VCaP (cell line): ENCODE measurements at regions not wholly inside any gene's neighbourhood (a gene's known extent, or its start where the extent isn't known, plus 50 kb on each side); places are given as distances from the start of the nearest gene placed in this dataset.

Experiments used
- H3K27ac ChIP-seq: fragments of 450-650 bp; 2 replicates; pipeline ENCODE4 v1.5.1; 2017
- TF ChIP-seq, protein P1 (sequence below): fragments of 450-650 bp; conservative IDR thresholded peaks from 2 replicates; pipeline ENCODE4 v1.5.1; 2017; ENCODE audit warnings: mild to moderate bottlenecking, moderate library complexity

DNA sequence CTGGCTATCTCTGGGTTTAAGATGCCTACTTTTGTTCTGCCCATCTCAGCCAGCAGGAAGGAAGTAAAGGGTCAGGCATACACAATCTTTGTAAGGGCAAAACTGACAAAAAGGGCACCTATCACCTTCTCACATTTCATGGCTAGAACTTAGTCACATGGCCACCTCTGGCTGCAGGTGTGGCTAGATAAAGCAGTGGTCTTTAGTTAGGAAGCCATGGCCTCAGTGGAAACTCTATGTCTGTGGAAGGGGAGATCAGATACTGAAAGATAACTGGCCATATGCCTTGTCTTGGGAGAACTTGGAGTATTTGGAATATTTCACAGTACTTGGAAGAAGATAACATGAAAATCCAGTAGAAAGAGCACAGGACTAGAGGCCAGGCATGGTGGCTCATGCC lies 80.7 kb upstream of the TBL1XR1 start:
- peak overlapping the region; percentile 20; the same call in 1 of the 2 replicates for H3K27ac ChIP-seq
- TF ChIP-seq, protein P1, sequence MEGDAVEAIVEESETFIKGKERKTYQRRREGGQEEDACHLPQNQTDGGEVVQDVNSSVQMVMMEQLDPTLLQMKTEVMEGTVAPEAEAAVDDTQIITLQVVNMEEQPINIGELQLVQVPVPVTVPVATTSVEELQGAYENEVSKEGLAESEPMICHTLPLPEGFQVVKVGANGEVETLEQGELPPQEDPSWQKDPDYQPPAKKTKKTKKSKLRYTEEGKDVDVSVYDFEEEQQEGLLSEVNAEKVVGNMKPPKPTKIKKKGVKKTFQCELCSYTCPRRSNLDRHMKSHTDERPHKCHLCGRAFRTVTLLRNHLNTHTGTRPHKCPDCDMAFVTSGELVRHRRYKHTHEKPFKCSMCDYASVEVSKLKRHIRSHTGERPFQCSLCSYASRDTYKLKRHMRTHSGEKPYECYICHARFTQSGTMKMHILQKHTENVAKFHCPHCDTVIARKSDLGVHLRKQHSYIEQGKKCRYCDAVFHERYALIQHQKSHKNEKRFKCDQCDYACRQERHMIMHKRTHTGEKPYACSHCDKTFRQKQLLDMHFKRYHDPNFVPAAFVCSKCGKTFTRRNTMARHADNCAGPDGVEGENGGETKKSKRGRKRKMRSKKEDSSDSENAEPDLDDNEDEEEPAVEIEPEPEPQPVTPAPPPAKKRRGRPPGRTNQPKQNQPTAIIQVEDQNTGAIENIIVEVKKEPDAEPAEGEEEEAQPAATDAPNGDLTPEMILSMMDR = no peak

DNA sequence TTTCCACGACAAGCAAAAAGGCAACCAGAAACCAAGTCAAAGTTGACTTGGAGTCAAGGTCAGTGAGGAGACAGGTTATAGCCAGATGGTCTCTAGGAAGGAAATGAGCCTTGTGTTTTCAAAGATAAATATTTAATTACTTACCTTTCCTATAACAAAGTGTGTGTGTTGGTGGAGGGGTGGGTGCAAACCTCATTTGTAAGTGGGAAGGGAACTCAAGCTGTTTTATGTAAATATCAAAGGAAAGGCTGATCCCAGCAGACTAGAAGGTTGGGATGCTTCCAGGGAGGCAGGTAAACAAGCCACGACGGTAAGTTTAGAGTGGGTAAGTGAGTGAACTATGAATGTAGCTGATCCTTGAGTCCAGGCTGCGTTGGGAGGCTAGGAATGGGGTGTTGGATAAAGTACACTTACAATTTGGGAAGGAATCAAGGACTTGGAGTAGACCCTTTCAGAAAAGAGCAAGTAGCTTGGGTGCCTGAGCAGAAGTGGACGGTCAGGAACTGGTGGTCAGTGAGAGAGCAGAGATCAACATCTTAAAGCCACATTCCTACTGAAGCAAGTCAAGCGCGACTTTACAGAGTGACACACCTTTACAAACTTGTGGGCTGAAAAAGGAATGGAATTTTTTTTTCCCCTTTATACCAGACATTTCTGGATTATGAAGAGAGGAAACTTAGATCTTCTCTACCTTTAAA lies 82.0 kb upstream of the TBL1XR1 start:
- H3K27ac ChIP-seq = peak overlapping the region; percentile 60
- TF ChIP-seq, protein P1 = no peak

DNA sequence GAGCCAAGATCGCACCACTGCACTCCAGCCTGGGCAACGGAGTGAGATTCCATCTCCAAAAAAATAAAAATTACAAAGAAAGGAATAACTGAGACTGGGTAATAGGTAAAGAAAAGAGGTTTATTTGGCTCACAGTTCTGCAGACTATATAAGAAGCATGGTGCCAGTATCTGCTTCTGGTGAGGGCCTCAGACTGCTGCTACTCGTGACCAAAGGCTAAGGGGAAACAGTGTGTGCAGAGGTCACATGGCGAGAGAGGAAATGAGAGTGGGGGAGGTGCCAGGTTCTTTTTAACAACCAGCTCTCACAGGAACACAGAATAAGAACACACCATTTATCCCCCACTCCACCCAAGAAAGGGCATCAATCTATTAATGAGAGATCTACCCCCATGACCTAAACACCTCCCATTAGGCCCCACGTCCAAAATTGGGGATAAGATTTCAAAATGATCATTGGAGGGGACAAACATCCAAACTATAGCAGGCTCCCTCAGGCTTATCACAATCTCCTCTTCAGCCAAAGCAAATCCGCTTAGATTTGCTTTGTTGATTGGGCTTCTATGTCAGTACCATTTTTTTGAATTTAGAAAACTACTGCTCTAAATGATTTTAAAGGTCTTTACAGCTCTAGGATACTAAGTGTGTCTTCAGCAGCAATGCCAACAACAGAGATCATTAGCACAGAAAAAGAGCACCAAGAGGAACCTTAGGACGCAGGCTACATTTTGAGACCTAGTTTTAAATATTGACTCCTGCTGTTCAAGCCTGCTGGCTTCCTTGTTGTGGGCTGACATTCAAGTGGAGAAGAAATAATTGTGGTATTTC lies 84.2 kb upstream of the TBL1XR1 start:
- H3K27ac ChIP-seq = no peak overlapping the region
- TF ChIP-seq, protein P1 = no peak

DNA sequence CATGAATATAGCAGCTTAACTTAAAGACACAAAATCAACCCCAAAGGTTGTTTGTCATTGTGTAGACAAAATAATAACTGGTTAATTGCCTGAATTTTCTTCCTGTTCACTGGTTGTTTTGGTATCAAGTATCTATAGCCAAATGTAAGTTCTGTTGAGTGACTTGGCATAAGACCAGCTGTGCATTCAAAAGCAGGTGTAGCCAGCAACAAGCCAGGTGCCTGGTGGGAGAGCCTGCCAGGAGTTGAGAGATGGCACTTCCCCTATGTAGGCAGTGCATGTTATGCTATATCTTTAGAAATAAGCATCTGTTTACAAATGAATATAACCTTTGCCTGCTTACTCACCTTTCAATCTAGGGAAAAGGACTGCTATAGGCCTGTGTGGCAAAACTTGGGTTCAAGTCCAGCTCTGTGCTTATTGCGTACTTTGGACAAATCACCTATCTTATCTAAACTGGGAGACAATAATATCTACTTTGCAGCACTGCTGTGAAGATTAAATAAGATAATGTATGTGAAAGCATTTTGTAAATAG lies 84.9 kb upstream of the TBL1XR1 start:
- TF ChIP-seq, protein P1 = no peak

DNA sequence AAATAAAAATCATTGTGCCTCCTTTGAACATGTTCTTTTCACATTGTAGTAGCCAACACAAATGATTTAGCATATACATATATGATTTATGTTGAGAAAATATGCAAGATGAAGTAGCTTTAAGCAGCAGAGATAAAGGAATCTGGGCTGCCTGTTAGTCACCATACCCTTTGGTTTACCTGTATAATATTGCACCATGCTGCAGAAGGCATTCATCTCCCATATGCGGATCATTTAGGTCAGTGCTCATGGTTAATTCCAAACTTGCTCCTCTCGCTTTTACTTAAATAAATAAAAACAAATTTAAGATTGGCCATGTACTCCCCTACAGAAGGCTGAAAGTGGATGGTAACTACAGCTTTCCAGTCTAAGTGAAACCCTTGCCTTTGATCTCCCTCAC lies 86.7 kb upstream of the TBL1XR1 start:
- H3K27ac ChIP-seq = no peak overlapping the region
- TF ChIP-seq, protein P1 = no peak

More for the DNA sequence above, 84.9 kb upstream of the TBL1XR1 start:
- no peak overlapping the region for H3K27ac ChIP-seq

DNA sequence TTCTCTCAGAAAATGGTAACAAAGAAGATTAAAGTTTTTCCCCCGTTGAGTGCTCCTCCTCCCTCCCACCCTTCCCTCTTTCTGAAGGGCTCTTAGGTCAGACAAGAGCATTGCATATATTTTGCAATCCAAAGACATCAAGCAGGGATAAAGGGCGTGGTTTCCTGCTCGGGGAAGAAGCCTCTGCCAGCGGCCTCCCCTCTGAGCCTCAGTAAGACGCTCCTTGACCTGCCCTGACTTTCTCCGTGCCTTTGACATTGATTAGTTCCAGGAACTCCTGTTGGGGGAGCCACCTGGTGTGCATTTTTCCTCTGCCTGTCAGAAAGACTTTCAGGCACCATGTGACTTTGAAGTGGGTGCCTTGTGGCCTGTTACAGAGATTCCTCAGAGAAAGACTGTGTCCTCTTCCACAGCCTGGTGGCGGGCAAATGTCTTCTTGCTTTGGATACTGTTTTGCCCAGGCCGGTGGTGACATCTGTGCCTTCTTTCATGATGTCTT lies 87.2 kb upstream of the TBL1XR1 start:
- no peak overlapping the region for H3K27ac ChIP-seq

More for the DNA sequence above, 87.2 kb upstream of the TBL1XR1 start:
- TF ChIP-seq, protein P1 = no peak
